HepG2 (cell line): ENCODE measurements at regions not wholly inside any gene's neighbourhood (a gene's known extent, or its start where the extent isn't known, plus 50 kb on each side); places are given as distances from the start of the nearest gene placed in this dataset.

Experiments
- ATAC-seq: fragments of 200-7000 bp; cut with Tn5 transposase; 3 replicates; pipeline ENCODE4 v1.9.1; 2020; ENCODE audit warnings: mild to moderate bottlenecking, moderate library complexity
- BruUV-seq: library from RNA; stranded (reverse); fragments of 400-500 nt; replicated peaks from 2 replicates; lab custom pipeline; 2021; lab: Mats Ljungman, UMichigan
- CTCF ChIA-PET: fragments of 300-600 bp; formaldehyde crosslinking; extraction: SDS; loops from one replicate; lab custom pipeline; 2021; ENCODE audit warnings: low total read pairs, inconsistent platforms, low intra/inter-chr PET ratio; lab: Yijun Ruan, JAX
- POLR2A ChIA-PET: fragments of 350-600 bp; sonication (Branson Sonifier 250); formaldehyde crosslinking; loops from one replicate; lab custom pipeline; 2020; ENCODE audit warnings: antibody characterized with exemption, inconsistent platforms; lab: Yijun Ruan, JAX
- DNase-seq: peaks from one replicate; pipeline ENCODE4 v3.0.0-alpha.2; 2015; ENCODE audit warnings: low spot score
- FAIRE-seq: peaks from 3 replicates; lab custom pipeline; 2011; peaks lifted over from hg19 to GRCh38; lab: Jason Lieb, UNC
- H2AFZ ChIP-seq: one replicate; pipeline ENCODE4 v1.6.1; 2011; ENCODE audit warnings: low read length, inconsistent platforms
- H3K27ac ChIP-seq: fragments of 300-600 bp; 3 replicates; pipeline ENCODE4 v1.8.0; 2011; ENCODE audit warnings: mixed run types, mild to moderate bottlenecking, mixed read lengths, low read length, inconsistent platforms; ENCODE audit not compliant: insufficient read depth; ENCODE audit errors: extremely low read length
- H3K27me3 ChIP-seq, 2 experiments: fragments of 200-600 bp in 1 of 2; 2 replicates in 1 of 2; 3 replicates in 1 of 2; pipeline versions ENCODE4 v1.6.0 to v1.8.0; 2011; ENCODE audit warnings: low read length in 2 of 2, mild to moderate bottlenecking in 2 of 2, moderate library complexity in 2 of 2, inconsistent platforms in 1 of 2; ENCODE audit not compliant: insufficient read depth in 2 of 2, control insufficient read depth in 1 of 2
- H3K36me3 ChIP-seq, 2 experiments: fragments of 200-600 bp in 1 of 2; replicated peaks in 1 of 2; 2 replicates in 1 of 2; 3 replicates in 1 of 2; pipeline versions ENCODE4 v1.5.1 to v1.8.0; 2011; ENCODE audit warnings: low read length in 2 of 2, inconsistent platforms in 1 of 2; ENCODE audit not compliant: insufficient read depth in 2 of 2, control insufficient read depth in 1 of 2
- H3K4me1 ChIP-seq: 2 replicates; pipeline ENCODE4 v1.5.1; 2012; ENCODE audit warnings: low read length, inconsistent platforms; ENCODE audit not compliant: insufficient read depth
- H3K4me2 ChIP-seq: 2 replicates; pipeline ENCODE4 v1.6.0; 2011; ENCODE audit warnings: low read depth, low read length, inconsistent platforms
- H3K4me3 ChIP-seq, 3 experiments: fragments of 200-600 bp in 1 of 3; sonication (generic), shearing (Covaris generic) in 1 of 3; replicated peaks in 1 of 3; 2 replicates each; pipeline ENCODE4 v1.5.1; 2011 to 2016; ENCODE audit warnings: low read length in 3 of 3, inconsistent platforms in 2 of 3, low read depth in 2 of 3, mild to moderate bottlenecking in 2 of 3, control low read depth in 1 of 3, mixed read lengths in 1 of 3; ENCODE audit not compliant: insufficient read depth in 1 of 3
- H3K79me2 ChIP-seq: one replicate; pipeline ENCODE4 v1.6.1; 2011; ENCODE audit warnings: low read length, inconsistent platforms; ENCODE audit not compliant: insufficient read depth
- H3K9ac ChIP-seq: 2 replicates; pipeline ENCODE4 v1.6.0; 2011; ENCODE audit warnings: mild to moderate bottlenecking, low read depth, low read length, inconsistent platforms; ENCODE audit not compliant: insufficient read depth
- H3K9me3 ChIP-seq: 2 replicates; pipeline ENCODE4 v1.5.1; 2012; ENCODE audit warnings: mild to moderate bottlenecking, low read length
- H4K20me1 ChIP-seq: 2 replicates; pipeline ENCODE4 v1.6.0; 2011; ENCODE audit warnings: inconsistent platforms, mild to moderate bottlenecking, low read length, moderate library complexity; ENCODE audit not compliant: insufficient read depth
- MBNL3 ChIP-seq: fragments of 250-450 bp; sonication (Bioruptor Pico); conservative IDR thresholded peaks from 2 replicates; pipeline ENCODE4 v1.8.0; 2022; ENCODE audit warnings: mild to moderate bottlenecking, inconsistent platforms
- NAIF1 ChIP-seq: sonication (generic); formaldehyde crosslinking; IDR thresholded peaks from 2 replicates; pipeline ENCODE4 v1.5.0; 2020; ENCODE audit warnings: mild to moderate bottlenecking, missing genetic modification reagents, borderline replicate concordance
- SNAPC2 ChIP-seq: sonication (generic); formaldehyde crosslinking; IDR thresholded peaks from 2 replicates; pipeline ENCODE4 v1.8.1; 2022; ENCODE audit warnings: mild to moderate bottlenecking, missing genetic modification reagents
- TEAD3 ChIP-seq: optimal IDR thresholded peaks from 2 replicates; pipeline ENCODE3; 2016; ENCODE audit warnings: borderline replicate concordance
- TP53 ChIP-seq: sonication (generic); formaldehyde crosslinking; conservative IDR thresholded peaks from 2 replicates; pipeline ENCODE4 v1.4.0; 2020; ENCODE audit warnings: missing genetic modification reagents
- ZNF263 ChIP-seq: sonication (generic); formaldehyde crosslinking; IDR thresholded peaks from 2 replicates; pipeline ENCODE4 v1.4.0; 2020; ENCODE audit warnings: missing genetic modification reagents
- WGBS: methylation state at CpG from one replicate; pipeline ENCODE4 v1.1.6; 2017; ENCODE audit warnings: low lambda C conversion rate; 5-methylcytosine and 5-hydroxymethylcytosine counted together
- in situ Hi-C: cut with HindIII; loops from 2 replicates; pipeline ENCODE4 v1.10.0; 2017; ENCODE audit warnings: low pct_unique_long_range_greater_than_20kb; ENCODE audit not compliant: extremely low pct_ligation_motif_present
- intact Hi-C: fragments of 100-400 bp; cut with micrococcal nuclease; formaldehyde crosslinking; loops from one replicate; pipeline ENCODE4 v1.10.0; 2022; ENCODE audit not compliant: unreplicated experiment
- TF ChIP-seq, protein P1 (sequence below): sonication (generic); formaldehyde crosslinking; IDR thresholded peaks from 2 replicates; pipeline ENCODE4 v1.5.1; 2020; ENCODE audit warnings: missing genetic modification reagents, mild to moderate bottlenecking, borderline replicate concordance
- TF ChIP-seq, protein P2 (sequence below): sonication (generic); formaldehyde crosslinking; IDR thresholded peaks from 2 replicates; pipeline ENCODE4 v1.4.0; 2020; ENCODE audit warnings: missing genetic modification reagents
- TF ChIP-seq, protein P3 (sequence below): sonication (generic); formaldehyde crosslinking; IDR thresholded peaks from 2 replicates; pipeline ENCODE4 v1.4.0; 2020; ENCODE audit warnings: missing genetic modification reagents; ENCODE audit errors: not compliant biosample characterization

DNA sequence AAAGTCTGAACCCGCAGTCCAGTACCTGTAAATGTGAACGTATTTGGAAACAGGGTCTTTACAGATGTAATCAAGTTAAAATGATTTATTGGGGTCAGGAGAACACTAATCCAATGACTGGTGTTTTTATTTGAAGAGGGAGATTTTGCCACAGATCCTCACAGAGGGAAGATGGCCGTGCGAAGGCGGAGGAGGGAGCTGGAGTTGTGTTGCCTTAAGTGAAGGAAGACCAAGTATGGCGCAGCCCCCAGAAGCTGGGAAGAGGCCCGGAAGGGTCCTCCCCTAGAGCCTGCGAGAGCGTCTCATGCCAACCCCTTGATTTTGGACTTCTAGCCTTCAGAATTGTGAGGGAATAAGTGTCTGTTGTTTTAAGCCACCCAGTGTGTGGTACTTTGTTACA, 102.8 kb upstream of the NUDT4 start:
- BruUV-seq: no TSS peak
- FAIRE-seq (no peak), ATAC-seq (no peak), DNase-seq (no peak)
- POLR2A ChIA-PET: interaction anchor here (0.6 to 1.5 kb wide), 2 partner anchors 15 to 60 kb away, joined by 3 read pairs; no protein-coding TSS in a partner anchor
- Histone ChIP-seq H3K27ac (no peak overlapping the region), H3K9ac (no peak overlapping the region), H3K4me3 (no peak overlapping the region), H4K20me1 (no peaks in the 10 kb centered on the region), H3K9me3 (no peaks in the 10 kb centered on the region), H3K79me2 (no peaks in the 10 kb centered on the region), H3K27me3 (no peaks in the 10 kb centered on the region), H3K36me3 (no peaks in the 10 kb centered on the region), H3K4me1 (peaks cover 45% of the 10 kb centered on the region)
- WGBS: 97% methylated on average over 9 of the region's 9 CpGs
- CTCF ChIA-PET: no interaction called here
- intact Hi-C loops: loop anchor here (5.0 kb wide), 1 partner anchor 37 kb away; no protein-coding TSS in a partner anchor
- in situ Hi-C loops: no loop called here
- TF ChIP-seq SNAPC2 (CRISPR knock-in tag) (no peak), TEAD3 (CRISPR knock-in tag) (no peak), TP53 (no peak), NAIF1 (CRISPR knock-in tag) (no peak), MBNL3 (CRISPR knock-in tag) (no peak)
- TF ChIP-seq, protein P1, sequence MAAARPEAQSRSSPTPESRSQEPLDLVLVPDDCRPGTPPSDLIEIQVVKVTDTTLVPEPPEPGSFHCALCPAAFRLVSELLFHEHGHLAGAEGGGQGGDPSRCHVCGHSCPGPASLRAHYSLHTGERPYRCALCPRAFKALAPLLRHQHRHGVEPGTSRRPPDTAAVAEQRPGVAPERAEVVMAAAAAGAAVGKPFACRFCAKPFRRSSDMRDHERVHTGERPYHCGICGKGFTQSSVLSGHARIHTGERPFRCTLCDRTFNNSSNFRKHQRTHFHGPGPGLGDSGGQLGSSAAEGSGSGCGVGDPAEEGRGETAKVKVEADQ: no peak
- TF ChIP-seq, all 625 proteins: peak for 0
- H3K4me2 ChIP-seq: 0 out of 2 replicates have a peak overlapping the region, but pooled peaks have one; percentile 81
- H2AFZ ChIP-seq: no peak overlapping the region

DNA sequence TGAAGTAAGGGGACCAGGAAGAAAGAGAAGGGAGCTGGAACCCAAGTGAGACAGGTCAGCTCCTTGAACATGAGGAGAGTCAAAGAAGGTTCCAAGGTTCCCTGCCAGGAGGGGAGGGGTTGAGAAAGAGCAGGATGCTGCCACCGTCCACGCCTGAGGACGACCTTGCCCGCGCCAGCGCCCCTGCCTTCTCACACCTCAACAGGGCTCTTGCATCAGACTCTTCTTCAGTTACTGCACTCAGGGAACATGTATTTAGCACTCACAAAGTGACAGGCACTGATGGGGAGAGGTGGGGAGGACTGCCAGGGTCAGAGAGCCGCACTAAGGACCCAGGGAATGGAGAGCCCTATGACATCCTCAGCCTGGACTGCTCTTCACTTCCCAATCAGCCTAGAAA, 102.1 kb upstream of the NUDT4 start:
- no peaks in the 10 kb centered on the region for H3K79me2 ChIP-seq
- no peak overlapping the region for H3K4me3 ChIP-seq
- BruUV-seq: no TSS peak
- peaks cover 52% of the 10 kb centered on the region for H3K4me1 ChIP-seq
- no peak overlapping the region for H3K9ac ChIP-seq
- H3K9me3 ChIP-seq: no peaks in the 10 kb centered on the region
- no peaks in the 10 kb centered on the region for H4K20me1 ChIP-seq
- ATAC-seq: no peak
- H3K27me3 ChIP-seq: no peaks in the 10 kb centered on the region
- CTCF ChIA-PET: no interaction called here
- no peaks in the 10 kb centered on the region for H3K36me3 ChIP-seq
- POLR2A ChIA-PET: no interaction called here
- H2AFZ ChIP-seq: no peak overlapping the region
- no peak for FAIRE-seq
- TF ChIP-seq, protein P2, sequence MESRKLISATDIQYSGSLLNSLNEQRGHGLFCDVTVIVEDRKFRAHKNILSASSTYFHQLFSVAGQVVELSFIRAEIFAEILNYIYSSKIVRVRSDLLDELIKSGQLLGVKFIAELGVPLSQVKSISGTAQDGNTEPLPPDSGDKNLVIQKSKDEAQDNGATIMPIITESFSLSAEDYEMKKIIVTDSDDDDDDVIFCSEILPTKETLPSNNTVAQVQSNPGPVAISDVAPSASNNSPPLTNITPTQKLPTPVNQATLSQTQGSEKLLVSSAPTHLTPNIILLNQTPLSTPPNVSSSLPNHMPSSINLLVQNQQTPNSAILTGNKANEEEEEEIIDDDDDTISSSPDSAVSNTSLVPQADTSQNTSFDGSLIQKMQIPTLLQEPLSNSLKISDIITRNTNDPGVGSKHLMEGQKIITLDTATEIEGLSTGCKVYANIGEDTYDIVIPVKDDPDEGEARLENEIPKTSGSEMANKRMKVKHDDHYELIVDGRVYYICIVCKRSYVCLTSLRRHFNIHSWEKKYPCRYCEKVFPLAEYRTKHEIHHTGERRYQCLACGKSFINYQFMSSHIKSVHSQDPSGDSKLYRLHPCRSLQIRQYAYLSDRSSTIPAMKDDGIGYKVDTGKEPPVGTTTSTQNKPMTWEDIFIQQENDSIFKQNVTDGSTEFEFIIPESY: peak; percentile 11; the same call in 1 of the 2 replicates
- TF ChIP-seq, protein P3, sequence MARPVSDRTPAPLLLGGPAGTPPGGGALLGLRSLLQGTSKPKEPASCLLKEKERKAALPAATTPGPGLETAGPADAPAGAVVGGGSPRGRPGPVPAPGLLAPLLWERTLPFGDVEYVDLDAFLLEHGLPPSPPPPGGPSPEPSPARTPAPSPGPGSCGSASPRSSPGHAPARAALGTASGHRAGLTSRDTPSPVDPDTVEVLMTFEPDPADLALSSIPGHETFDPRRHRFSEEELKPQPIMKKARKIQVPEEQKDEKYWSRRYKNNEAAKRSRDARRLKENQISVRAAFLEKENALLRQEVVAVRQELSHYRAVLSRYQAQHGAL: no peak
- TF ChIP-seq ZNF263 (CRISPR knock-in tag): 0 out of 2 replicates have a peak, but pooled peaks have one; percentile 12
- DNase-seq: no peak
- H3K27ac ChIP-seq: no peak overlapping the region
- H3K4me2 ChIP-seq: no peak overlapping the region
- 94% methylated on average over 6 of the region's 7 CpGs for WGBS
- in situ Hi-C loops: no loop called here
- intact Hi-C loops: no loop called here
